Type B pancreatic cell (in vitro differentiated cells): ENCODE measurements at regions not wholly inside any gene's neighbourhood (a gene's known extent, or its start where the extent isn't known, plus 50 kb on each side); places are given as distances from the start of the nearest gene placed in this dataset.

Experiments
- DNase-seq: peaks from one replicate; pipeline ENCODE4 v3.0.0; 2021; ENCODE audit warnings: mixed read lengths; ENCODE audit not compliant: unreplicated experiment; ENCODE audit errors: extremely low spot score
- H3K27ac Mint-ChIP-seq: 2 replicates; pipeline ENCODE4 v1.8.0; 2021; ENCODE audit warnings: mild to moderate bottlenecking, mixed read lengths
- H3K27me3 Mint-ChIP-seq: 2 replicates; pipeline ENCODE4 v1.8.0; 2021; ENCODE audit warnings: mixed read lengths
- H3K36me3 Mint-ChIP-seq: 2 replicates; pipeline ENCODE4 v1.8.0; 2021; ENCODE audit warnings: mixed read lengths
- H3K4me1 Mint-ChIP-seq: one replicate; pipeline ENCODE4 v1.8.0; 2021; ENCODE audit warnings: mixed read lengths; ENCODE audit not compliant: unreplicated experiment
- H3K4me3 Mint-ChIP-seq: 2 replicates; pipeline ENCODE4 v1.8.0; 2021; ENCODE audit warnings: mild to moderate bottlenecking, mixed read lengths
- H3K9me3 Mint-ChIP-seq: 2 replicates; pipeline ENCODE4 v1.8.0; 2021; ENCODE audit warnings: mixed read lengths
- CTCF ChIP-seq: fragments of 200-600 bp; sonication (generic); conservative IDR thresholded peaks from 2 replicates; pipeline ENCODE4 v1.5.0; 2021; ENCODE audit warnings: antibody characterized with exemption, mild to moderate bottlenecking

GRCh38 chr10:91726355-91726754, 71.9 kb upstream of the TNKS2 start:
- no peaks in the 10 kb centered on the region for H3K36me3 Mint-ChIP-seq
- no peak for DNase-seq
- no peak for TF ChIP-seq CTCF
- no peaks in the 10 kb centered on the region for H3K9me3 Mint-ChIP-seq
- H3K4me1 Mint-ChIP-seq: no peaks in the 10 kb centered on the region
- no peaks in the 10 kb centered on the region for H3K27me3 Mint-ChIP-seq
- no peak overlapping the region for H3K4me3 Mint-ChIP-seq
- no peak overlapping the region for H3K27ac Mint-ChIP-seq

GRCh38 chr10:91724933-91725332, 73.3 kb upstream of the TNKS2 start:
- H3K9me3 Mint-ChIP-seq: no peaks in the 10 kb centered on the region
- TF ChIP-seq CTCF: no peak
- H3K36me3 Mint-ChIP-seq: no peaks in the 10 kb centered on the region
- no peaks in the 10 kb centered on the region for H3K4me1 Mint-ChIP-seq
- H3K27ac Mint-ChIP-seq: no peak overlapping the region
- DNase-seq: no peak
- no peaks in the 10 kb centered on the region for H3K27me3 Mint-ChIP-seq
- H3K4me3 Mint-ChIP-seq: no peak overlapping the region

GRCh38 chr10:91713461-91714072, 80.7 kb upstream of the PPP1R3C start:
- peaks cover 10% of the 10 kb centered on the region for H3K4me1 Mint-ChIP-seq
- H3K27me3 Mint-ChIP-seq: no peaks in the 10 kb centered on the region
- no peaks in the 10 kb centered on the region for H3K9me3 Mint-ChIP-seq
- TF ChIP-seq CTCF: no peak
- DNase-seq: no peak
- no peaks in the 10 kb centered on the region for H3K36me3 Mint-ChIP-seq
- H3K27ac Mint-ChIP-seq: no peak overlapping the region
- no peak overlapping the region for H3K4me3 Mint-ChIP-seq

GRCh38 chr10:91711885-91712680, 79.2 kb upstream of the PPP1R3C start:
- Mint-ChIP-seq H3K27me3 (no peaks in the 10 kb centered on the region), H3K36me3 (no peaks in the 10 kb centered on the region), H3K9me3 (no peaks in the 10 kb centered on the region), H3K4me3 (no peak overlapping the region), H3K4me1 (peaks cover 15% of the 10 kb centered on the region), H3K27ac (no peak overlapping the region)
- no peak for TF ChIP-seq CTCF
- no peak for DNase-seq

- H3K9me3 Mint-ChIP-seq: no peaks in the 10 kb centered on the region
- no peak for DNase-seq
- H3K4me3 Mint-ChIP-seq: no peak overlapping the region
- H3K36me3 Mint-ChIP-seq: no peaks in the 10 kb centered on the region
- no peak overlapping the region for H3K27ac Mint-ChIP-seq
- peaks cover 4% of the 10 kb centered on the region for H3K27me3 Mint-ChIP-seq
- peaks cover 15% of the 10 kb centered on the region for H3K4me1 Mint-ChIP-seq
- TF ChIP-seq CTCF: no peak
These were observed 76.5 kb upstream of the PPP1R3C start for GRCh38 chr10:91709394-91709798.
